Urothelium cell line (cell line): ENCODE measurements at regions not wholly inside any gene's neighbourhood (a gene's known extent, or its start where the extent isn't known, plus 50 kb on each side); places are given as distances from the start of the nearest gene placed in this dataset.

Experiments
- DNase-seq: peaks from one replicate; pipeline ENCODE4 v3.0.0; 2011; ENCODE audit warnings: low spot score, mixed read lengths
- FAIRE-seq: peaks from 2 replicates; lab custom pipeline; 2011; peaks lifted over from hg19 to GRCh38; lab: Jason Lieb, UNC

DNA sequence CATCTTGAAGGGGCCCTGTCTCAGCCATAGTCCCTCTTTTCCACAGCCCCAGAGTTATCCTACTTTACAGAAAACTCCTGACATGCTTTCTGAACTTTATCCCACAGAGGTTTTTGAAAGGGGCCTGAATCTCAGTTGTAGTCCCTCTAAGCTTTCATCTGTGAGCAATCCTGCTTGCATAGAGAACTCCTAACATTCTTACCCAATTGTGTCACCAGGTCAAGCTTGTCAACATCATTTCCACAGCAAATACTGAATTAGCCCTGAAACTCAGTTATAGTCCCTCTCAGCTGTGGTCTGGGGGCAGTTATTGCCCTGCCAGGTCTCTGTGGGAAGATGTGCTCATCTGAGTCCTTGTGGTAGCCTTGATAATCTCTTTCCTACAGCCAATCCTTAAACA is 2190.3 kb upstream of the PCDH20 start:
- FAIRE-seq (no peak), DNase-seq (no peak)

DNA sequence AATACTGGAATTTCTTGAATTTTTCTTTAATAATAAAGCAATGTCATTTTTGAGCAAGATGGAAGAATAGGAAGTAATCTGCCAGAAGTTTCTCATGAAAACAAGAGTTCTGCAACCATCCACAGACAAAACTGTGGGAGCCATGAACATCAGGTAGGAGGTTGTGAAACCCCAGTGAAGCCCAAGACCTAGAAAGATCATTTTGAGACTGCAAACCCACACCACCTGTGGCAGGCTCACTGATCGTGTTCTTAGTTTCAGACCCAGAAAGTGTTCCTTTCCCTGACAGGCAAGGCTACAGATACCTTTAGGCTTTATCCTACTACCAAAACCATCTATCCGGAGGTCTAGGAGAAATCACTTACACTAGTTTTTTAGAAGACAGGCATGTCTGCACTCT is 2189.8 kb upstream of the PCDH20 start:
- FAIRE-seq = no peak
- no peak for DNase-seq

DNA sequence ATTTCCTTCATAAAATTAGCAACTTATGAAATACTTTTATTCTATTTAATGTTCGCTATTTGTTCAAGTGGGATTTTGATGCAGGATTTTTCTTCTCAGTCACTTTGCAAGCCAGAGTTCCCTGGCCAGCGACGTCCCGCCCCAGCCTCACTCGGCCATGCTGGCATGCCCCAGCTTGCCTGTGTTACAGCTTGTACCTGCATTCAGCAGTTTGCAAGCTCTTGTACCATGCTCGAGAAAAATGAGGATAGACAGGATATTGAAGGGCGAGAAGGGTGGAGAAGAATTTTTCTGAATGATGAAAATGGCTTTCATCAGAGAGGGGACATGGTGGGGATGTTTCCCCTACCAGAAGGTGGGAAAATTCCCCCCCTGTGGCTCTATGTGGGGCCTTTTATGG is 2180.2 kb upstream of the PCDH20 start:
- DNase-seq (no peak), FAIRE-seq (no peak)

DNA sequence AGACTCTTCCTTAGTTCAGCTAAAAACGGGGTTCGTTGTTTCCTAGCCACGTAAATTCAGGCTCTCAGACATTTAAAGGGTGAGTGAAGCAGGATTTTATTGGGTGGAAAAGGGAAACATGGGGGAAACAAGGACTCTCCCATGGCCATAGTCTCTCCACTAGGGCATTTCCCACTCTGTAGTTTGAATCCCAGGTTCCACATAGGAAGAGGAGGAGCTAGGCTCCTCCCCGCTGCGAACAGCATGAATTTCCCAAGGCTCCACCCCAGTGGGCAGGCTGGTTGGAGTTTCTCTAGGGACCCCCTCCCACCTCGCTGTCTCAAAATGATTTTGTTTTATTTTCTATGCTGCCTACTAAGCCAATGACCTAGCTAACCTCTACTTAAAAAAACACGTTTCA is 2170.8 kb upstream of the PCDH20 start:
- no peak for FAIRE-seq
- no peak for DNase-seq

DNA sequence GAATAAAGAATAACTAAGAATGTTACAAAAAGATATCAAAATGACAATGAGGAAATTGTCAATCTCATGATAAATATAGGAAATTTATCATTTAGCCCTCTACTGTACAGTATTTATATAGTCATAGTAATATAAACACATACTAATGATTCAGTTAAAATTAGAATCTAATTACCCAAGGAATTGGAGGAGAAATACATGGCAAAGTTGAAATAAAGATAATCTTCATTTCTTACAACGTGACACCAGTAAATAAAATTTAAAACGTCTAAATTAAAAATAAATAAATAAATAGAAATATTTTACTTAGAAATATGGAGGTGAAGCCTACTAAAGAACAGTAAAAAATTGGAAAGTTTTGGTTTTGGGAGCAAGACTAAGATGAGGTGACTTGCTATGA is 2163.1 kb upstream of the PCDH20 start:
- FAIRE-seq (no peak), DNase-seq (no peak)

DNA sequence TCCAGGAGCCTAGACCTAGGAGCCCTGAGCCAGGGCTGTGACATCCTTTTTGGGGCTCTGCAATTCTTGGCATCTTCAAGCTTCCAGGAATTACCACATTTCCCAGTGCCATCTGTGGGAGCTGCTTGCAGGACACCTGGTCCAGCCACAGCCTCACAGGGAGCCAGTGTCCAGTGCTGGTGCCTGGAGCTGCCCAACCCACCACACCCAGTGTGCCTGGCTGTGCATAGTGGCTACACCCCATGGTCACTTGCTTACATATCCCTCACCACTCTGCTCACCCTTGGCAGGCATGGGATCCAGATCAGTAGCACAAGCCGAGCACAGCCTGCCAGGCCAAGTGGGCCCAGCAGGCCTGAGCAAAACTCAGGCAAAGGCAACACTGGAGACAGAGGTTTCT is 2151.4 kb upstream of the PCDH20 start:
- no peak for FAIRE-seq

DNA sequence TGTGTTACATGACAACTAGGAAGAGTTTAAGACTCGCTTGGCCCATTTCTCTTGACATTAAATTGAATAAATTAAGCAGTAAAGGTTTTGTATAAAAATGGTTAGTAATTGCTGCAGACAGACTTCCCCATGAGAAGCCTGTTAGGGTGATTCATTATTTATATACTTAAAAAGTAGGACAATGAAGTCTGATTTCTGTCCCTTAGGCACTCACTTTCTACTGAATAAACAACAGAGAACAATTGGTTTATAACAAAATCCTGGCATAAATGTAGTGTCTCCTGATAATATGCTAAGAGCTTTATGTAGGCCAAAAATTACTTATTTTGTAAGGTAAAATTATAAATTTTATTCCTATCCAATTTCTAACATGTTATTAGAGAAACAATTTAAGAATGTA is 2138.5 kb upstream of the PCDH20 start:
- no peak for FAIRE-seq

More for the DNA sequence above, 2151.4 kb upstream of the PCDH20 start:
- DNase-seq = no peak

DNA sequence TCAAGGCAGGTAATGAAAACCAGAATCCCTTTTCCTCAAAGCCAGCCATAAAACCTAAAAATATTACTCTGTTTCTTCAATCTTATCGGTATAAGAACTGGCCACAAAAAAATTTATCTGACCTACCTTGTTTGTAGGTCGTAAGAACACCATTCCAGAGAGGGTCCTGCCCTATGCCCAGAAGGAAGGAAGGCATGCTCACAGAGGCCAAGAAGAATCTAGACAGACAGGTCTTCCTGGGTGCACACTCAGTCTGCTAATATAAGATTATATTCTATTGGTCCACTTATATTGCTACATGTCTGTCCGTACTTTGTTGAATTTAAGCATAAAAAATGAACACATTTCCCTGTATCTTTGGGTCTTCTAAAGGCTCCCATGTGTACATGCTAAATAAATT is 2136.1 kb upstream of the PCDH20 start:
- no peak for FAIRE-seq
- DNase-seq = no peak

More for the DNA sequence above, 2138.5 kb upstream of the PCDH20 start:
- DNase-seq = no peak

DNA sequence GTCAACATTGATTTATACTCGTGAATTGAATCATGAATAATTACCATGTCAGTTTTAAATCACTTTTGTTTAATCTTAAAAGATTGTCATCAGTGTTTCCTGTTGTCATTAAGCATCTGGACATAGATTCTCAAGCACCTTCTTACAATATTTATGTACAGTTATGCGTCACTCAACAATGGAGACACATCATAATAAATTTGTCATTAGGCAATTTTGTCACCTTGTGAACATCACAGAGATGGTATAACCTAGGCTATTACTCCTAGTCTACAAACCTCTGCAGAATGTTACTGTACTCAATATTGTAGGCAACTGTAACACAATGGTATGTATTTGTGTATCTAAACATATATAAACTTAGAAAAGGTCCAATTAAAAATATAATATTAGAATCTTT is 2130.9 kb upstream of the PCDH20 start:
- FAIRE-seq (no peak), DNase-seq (no peak)

DNA sequence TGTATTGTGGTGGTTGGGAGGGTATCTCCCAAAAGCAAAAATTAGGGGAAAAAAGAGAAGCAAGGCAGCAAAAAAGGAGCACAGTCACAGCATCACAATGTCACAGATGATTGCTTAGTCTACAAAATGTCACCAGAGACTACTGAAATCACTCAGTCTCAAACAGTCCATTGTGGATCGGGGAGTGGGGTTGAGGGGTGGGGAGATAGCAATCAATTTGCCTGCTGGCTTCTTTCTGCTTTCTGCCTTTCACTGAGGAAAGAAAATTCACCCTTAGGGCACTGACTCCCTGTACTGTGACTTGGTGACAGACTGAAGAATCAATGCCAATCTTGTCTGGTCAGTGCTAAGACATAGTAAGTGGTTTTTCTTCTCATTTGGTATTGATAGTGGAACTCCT is 2127.1 kb upstream of the PCDH20 start:
- FAIRE-seq (no peak), DNase-seq (no peak)

DNA sequence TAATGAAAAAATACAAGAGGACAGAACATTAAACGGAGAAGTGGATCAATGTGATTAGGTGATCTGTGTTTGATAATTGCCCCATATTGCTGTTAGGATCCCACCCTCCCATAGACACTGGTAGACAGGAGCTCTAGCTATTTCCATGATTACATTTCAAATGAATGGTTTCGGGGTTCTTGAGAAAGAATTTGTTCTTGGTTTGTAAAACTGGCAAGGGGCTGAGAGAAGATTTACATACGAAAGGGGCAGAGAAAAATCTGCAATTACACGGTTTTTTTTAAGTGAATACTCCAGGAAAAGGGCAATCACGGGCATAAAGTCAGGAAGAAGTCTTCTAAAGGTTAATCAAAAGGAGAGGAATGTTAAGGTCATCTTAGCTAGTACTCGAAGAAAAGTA is 2125.7 kb upstream of the PCDH20 start:
- DNase-seq (no peak), FAIRE-seq (no peak)

DNA sequence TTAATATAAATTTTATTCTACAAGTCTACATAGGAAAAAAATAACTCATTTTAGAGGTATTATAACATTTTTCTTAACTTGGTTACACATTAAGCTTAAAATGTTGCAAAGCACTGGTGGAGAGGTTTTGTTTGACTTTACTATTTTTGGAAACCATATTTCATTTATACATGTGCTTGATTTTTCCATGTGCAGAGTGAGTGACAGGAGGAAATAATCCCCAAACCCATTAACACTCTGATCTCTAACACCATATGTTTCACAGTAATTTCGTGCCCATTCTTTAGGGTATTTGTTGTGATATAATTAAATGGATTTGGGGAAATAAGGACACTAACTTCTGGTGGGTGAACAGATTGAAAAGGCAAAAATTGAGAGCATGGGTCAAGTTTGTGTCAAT is 2124.4 kb upstream of the PCDH20 start:
- FAIRE-seq (no peak), DNase-seq (no peak)

DNA sequence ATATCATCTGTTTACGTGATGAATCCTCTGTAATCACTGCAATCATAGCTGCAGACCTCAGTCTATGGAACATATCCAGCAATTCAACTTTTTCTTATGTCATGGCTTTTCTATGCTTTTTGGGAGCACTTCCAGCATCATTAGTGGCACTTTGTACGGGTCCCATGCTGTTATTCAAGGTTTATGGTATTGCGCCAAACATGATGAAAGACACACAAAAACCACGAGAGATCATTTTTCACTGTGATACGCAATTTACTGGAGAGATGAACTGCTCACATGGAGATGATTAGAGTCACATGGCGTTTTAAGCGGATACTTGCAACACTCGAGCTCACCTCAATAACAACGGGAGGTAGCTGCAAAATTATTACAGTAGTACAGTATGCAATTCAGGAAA is 2101.7 kb upstream of the PCDH20 start:
- no peak for FAIRE-seq
- DNase-seq = no peak

DNA sequence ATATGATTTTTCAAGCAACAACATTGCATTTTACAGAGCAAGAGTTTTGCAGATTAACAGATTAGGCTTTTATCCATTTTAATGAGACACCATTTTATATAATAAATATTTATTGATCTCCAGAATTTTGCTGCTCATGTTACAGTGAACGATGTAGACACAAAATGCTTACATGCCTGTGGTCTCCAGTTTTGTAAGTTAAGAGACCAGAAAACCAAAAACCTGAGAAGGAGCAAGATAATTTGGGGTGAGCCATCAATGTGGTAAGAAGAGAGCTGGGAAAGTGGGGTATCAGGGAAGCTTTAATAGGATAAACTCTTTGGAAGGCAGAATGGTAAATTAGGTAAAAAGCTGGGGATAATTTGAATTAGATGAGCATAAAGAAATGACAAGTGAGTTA is 2100.5 kb upstream of the PCDH20 start:
- DNase-seq (no peak), FAIRE-seq (no peak)

DNA sequence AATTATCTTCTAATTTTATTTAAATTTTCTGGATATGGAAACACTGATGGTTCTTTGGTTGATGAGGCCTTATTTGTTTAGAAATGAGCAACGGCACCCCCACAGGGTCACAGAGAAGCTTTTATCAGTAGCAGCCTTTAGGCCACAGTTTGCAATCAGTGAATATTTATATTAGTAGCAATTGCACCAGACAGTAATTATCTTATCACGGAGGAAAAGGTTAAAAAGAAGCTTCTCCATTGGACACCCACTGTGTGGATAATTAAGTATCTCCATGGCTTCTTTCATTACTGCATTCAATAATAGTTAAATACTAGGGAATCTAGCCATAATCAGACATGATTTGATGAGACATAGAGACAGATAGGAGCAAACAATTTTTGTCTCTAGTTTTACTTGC is 2099.2 kb upstream of the PCDH20 start:
- DNase-seq (no peak), FAIRE-seq (no peak)

DNA sequence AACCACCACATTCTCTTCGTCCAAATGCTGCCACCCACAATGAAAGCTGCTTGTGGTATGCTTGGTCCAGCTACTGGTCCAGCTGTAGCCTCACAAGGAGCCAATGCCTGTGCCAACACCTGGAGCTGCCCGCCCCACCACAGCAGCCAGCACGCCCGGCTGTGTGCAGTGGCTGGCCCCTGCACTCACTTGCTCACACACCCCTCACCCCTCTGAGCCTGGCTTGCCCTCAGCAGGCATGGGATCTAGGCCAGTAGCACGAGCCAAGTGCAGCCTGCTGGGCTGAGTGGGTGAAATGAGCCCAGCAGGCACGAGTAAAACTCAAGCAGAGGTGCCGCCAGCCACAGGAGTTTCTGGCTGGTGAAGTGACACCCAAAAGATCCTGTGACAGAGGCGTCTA is 2096.4 kb upstream of the PCDH20 start:
- FAIRE-seq = no peak
- no peak for DNase-seq

DNA sequence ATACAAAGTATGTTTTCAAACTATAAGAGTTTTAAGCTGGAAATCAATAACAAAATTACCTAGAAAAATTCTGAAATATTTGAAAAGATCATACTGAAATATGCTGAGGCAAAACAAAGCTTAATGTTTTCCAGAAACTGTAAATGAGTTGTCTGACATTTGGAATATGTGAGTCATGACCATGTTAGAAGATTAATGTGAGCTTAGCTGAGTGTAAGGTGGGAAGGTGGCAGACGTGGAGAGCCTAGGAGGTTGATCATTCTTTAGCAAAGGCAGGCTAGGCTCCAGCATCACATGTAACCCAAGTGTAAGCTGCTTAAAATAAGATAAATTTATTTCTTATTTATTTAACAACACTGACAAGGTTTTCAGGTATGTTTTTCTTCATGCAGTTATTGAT is 2086.1 kb upstream of the PCDH20 start:
- DNase-seq (no peak), FAIRE-seq (no peak)

DNA sequence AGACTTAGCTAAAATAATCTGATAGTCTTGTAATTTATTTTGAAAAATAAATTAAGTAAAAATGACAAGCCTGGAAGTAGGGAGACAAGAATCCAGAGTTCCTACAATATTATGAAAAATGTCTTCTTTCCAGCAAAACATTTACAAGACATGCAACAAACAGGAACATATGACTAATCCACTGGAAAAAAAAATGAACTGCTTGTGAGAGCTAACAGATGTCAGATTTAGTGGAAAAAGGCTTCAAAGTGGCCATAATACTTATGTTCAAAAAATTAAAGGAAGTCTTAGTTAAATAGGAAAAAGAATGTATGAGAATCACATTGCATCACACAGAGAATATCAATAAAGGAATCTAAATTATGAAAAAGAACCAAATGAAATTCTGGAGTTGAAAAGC is 2082.0 kb upstream of the PCDH20 start:
- no peak for DNase-seq
- no peak for FAIRE-seq

DNA sequence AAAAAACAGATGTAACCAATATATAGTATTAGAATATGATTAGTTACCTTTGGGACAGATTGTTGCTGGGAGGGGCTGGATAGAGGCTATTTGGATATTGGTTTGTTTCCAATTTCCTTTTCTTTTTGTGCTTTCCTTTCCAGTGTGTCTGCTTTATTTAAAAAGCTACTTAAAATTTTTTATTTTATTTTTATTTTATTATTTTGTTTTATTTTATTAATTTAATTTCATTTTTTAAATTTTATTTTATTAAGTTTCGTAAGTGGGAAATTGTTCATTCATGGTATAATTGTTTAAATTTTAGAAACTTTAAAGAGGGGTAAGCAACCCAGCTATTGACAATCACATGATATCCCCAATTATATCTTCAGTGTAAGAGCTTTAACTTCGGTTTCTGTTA is 2077.0 kb upstream of the PCDH20 start:
- DNase-seq = no peak
- FAIRE-seq = no peak

DNA sequence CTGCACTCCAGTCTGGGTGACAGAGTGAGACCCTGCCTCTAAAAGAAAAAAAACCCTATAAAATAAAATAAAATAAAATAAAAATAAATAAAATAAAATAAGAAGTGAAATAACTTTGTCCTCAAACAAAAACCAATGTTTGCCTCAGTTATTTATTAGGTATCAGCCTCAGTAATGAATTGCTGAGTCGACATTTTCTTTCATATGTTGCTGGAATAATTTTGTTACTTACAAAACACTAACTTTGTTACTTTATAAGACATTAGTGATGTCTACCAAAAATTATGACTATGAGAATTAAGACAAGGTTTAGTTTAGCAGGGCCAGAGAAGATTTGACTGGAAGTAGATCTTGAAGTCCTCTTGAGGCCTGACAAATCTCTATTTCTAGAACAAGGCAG is 2074.5 kb upstream of the PCDH20 start:
- no peak for FAIRE-seq
- DNase-seq = no peak

DNA sequence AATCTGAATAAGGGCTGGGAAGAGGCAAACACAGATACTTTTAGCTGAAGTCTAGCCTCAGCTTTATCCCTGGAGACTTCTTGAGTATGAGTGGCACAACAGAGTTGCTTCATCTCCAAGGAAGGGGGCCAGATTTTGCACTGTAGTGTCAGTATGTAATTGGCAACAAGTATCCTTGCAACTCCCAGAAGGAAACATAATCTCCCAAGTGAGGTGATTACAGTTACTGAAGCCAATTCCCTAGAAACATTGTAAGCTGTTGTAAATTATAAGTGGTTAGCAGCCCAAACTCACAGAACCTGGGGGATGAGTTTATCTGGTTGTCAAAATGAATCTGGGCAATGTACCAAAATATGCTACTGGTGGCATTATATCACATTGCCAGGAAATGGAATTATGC is 2065.7 kb upstream of the PCDH20 start:
- DNase-seq (no peak), FAIRE-seq (no peak)

DNA sequence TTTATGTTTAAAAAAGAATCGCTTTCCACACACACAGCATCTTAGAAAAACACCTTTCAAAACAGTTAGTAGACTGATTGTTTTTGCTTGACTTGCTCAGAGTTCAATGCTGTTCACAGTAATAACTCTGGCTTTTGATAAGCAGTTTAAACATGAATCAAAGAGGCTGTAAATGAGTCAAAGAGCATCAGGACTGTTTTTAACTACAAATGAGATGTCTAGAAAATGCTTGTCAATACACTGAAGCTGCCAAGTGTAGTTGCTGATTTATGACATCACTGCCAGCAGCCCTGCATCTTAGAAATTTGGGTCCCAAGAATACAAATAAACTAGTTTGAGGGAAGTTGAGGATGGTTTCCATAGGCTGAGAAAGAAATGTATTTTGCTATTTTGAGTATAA is 2057.1 kb upstream of the PCDH20 start:
- FAIRE-seq (no peak), DNase-seq (no peak)

DNA sequence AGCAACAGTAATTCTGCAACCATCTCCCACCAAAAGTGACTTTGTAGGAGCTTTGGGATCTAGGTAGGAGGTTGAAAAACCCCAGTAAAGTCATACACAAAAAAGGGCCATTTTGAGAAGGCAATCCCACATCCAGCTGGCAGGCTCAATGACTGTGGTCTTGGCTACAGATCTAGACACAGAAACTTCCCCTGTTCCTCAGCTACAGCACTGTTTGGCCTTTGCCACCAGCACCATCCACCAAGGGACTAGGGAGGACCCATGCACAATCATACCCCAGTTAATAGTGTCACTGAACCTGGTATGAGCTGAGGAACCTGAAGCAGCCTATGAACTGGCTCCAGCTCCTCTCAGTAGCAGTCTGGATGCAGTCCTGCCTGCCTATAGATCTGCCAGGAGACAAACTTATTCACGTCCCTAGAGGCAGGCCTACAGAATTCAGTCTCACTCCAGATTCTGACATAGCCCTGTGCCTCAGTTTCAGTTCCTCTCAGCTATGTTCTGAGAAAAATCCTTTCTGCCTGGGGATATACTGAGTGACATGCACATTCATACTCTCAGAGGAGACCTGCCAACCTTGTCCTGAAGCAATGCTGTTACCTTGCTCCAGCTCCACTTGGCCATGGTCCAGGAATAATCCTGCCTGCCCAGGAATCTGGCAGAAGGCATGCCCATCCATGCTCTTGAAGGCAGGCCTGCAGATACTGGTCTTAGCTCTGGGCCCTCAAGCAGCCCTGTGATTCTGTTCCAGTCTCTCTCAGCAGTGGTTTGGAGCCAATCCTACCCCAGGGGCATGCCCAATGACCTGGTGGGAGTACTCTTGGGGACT is 2048.3 kb upstream of the PCDH20 start:
- no peak for FAIRE-seq

More for the DNA sequence above, 2048.3 kb upstream of the PCDH20 start:
- no peak for DNase-seq
